ENCODE measurements at regions not wholly inside any gene's neighbourhood (a gene's known extent, or its start where the extent isn't known, plus 50 kb on each side); places are given as distances from the start of the nearest gene placed in this dataset.

DNA sequence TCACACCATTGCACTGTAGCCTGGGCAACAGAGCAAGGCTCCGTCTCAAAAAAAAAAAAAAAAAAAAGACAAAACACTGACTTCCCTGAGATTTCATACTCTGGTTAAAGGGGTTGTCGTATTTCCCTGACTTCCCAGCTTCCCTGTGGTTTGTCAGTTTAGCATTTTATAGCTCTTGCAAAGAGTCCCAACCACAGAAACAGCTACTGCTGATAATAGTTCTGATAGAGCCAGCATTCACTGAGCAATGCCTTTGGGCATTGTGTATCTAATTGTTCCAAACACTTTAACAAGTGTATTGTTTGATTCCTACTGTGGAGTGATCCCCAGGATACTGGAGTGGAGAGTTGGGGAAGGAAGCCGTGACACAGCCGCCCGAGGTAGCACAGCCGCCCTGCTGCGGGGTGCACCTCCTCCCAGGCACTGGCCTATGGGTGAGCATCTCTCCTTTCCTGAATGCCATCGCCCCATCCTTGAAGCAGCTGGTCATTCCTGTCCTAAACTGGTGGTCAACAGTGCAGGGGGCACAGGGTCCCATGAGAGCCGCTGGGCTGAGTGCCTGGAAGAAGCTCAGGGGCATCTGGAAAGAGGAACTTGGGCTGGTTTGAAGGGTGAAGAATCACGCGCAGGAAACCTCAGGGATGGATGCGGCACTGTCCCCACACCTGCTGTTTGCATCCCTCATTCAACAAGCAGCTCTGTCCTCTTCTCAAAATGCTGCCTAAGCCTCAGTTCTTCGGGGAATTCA lies 81.0 kb upstream of the TMEM18 start:
- H3K36me3 ChIP-seq (ENCODE audit: control insufficient read depth, insufficient read depth, low read length) = no peaks in the 10 kb centered on the region
- ChIA-PET POLR2A (no interaction called here), CTCF (interaction anchor here (0.5 kb wide), 1 partner anchor 11 kb away, joined by 5 read pairs; no protein-coding TSS in a partner anchor)
- DNase-seq (ENCODE audit: low read depth, low spot score) (no peak), ATAC-seq (no peak)
- TF ChIP-seq SIN3A (IDR thresholded peaks at IDR 0.05; ENCODE audit: borderline replicate concordance, insufficient read depth, low read depth, low read length) (no peak), CTCF (IDR thresholded peaks at IDR 0.05) (no peak), REST (IDR thresholded peaks at IDR 0.05; ENCODE audit: insufficient read depth in 1 of 2, low read depth in 2 of 2, low read length in 1 of 2) (no peak), TCF7L2 (IDR thresholded peaks at IDR 0.05; ENCODE audit: low read depth, low read length) (no peak), POLR2AphosphoS5 (IDR thresholded peaks at IDR 0.05; ENCODE audit: low read depth, low read length) (no peak)
- H3K4me3 ChIP-seq (ENCODE audit: low read depth in 2 of 2, low read length in 2 of 2) = no peak overlapping the region
- no peaks in the 10 kb centered on the region for H3K4me1 ChIP-seq (ENCODE audit: control insufficient read depth, insufficient read depth, low read length)
- no peak overlapping the region for H3K27ac ChIP-seq (ENCODE audit: low read length)
- no TSS peak for BruUV-seq (replicated peaks)
- in situ Hi-C loops (cut with HindIII; ENCODE audit: low pct_unique_long_range_greater_than_20kb, low sequenced_read_pairs) = no loop called here
- intact Hi-C loops (cut with micrococcal nuclease; ENCODE audit: unreplicated experiment) = no loop called here
- no peaks in the 10 kb centered on the region for H3K27me3 ChIP-seq (ENCODE audit: control insufficient read depth, insufficient read depth, low read length)
- H3K9me3 ChIP-seq (ENCODE audit: control insufficient read depth, insufficient read depth, low read depth, low read length) = no peaks in the 10 kb centered on the region

GRCh38 chr2:753123-753522 lies 75.9 kb upstream of the TMEM18 start:
- no peak overlapping the region for H3K4me3 ChIP-seq (ENCODE audit: low read depth in 2 of 2, low read length in 2 of 2)
- H3K4me1 ChIP-seq (ENCODE audit: control insufficient read depth, insufficient read depth, low read length) = no peaks in the 10 kb centered on the region
- intact Hi-C loops (cut with micrococcal nuclease; ENCODE audit: unreplicated experiment) = no loop called here
- BruUV-seq (replicated peaks) = no TSS peak
- TF ChIP-seq REST (IDR thresholded peaks at IDR 0.05; ENCODE audit: insufficient read depth in 1 of 2, low read depth in 2 of 2, low read length in 1 of 2) (no peak), CTCF (IDR thresholded peaks at IDR 0.05) (no peak), POLR2AphosphoS5 (IDR thresholded peaks at IDR 0.05; ENCODE audit: low read depth, low read length) (no peak), TCF7L2 (IDR thresholded peaks at IDR 0.05; ENCODE audit: low read depth, low read length) (no peak), SIN3A (IDR thresholded peaks at IDR 0.05; ENCODE audit: borderline replicate concordance, insufficient read depth, low read depth, low read length) (no peak)
- H3K27ac ChIP-seq (ENCODE audit: low read length) = no peak overlapping the region
- ATAC-seq (no peak), DNase-seq (ENCODE audit: low read depth, low spot score) (no peak)
- H3K36me3 ChIP-seq (ENCODE audit: control insufficient read depth, insufficient read depth, low read length) = no peaks in the 10 kb centered on the region
- CTCF ChIA-PET = no interaction called here
- in situ Hi-C loops (cut with HindIII; ENCODE audit: low pct_unique_long_range_greater_than_20kb, low sequenced_read_pairs) = no loop called here
- H3K9me3 ChIP-seq (ENCODE audit: control insufficient read depth, insufficient read depth, low read depth, low read length) = no peaks in the 10 kb centered on the region
- POLR2A ChIA-PET = no interaction called here
- no peaks in the 10 kb centered on the region for H3K27me3 ChIP-seq (ENCODE audit: control insufficient read depth, insufficient read depth, low read length)
